ENCODE measurements at regions not wholly inside any gene's neighbourhood (a gene's known extent, or its start where the extent isn't known, plus 50 kb on each side); places are given as distances from the start of the nearest gene placed in this dataset.

DNA sequence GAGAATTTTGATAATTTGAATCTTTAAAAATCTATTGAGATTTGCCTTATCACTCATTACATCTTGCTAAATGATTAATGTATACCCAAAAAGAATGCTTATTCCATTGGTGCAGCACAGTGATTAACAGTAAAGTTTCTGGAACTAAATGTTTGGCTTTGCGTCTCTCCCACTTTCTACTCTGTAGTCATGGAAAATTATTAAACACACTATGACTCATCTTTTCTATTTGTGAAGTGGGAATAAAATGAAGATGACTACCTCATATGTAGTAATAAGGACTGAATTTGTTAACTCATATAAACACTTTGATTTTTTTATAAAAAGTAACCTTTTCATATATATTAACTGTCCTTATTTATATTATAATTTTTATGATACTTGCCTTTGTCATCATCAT lies 118.1 kb downstream of the RERGL start:
- H3K4me2 ChIP-seq (ENCODE audit: insufficient read depth in 1 of 2, low read depth in 2 of 2, low read length in 2 of 2): no peak overlapping the region
- H3K27ac ChIP-seq (ENCODE audit: low read depth, low read length): no peak overlapping the region
- no peak overlapping the region for H2AK5ac ChIP-seq (ENCODE audit: low read depth, low read length)
- no peak overlapping the region for H3K9ac ChIP-seq (replicated peaks in 1 of 4; ENCODE audit: extremely low read depth in 1 of 4, low read depth in 3 of 4, low read length in 3 of 4)
- H2BK120ac ChIP-seq (replicated peaks; ENCODE audit: low read depth, low read length): no peak overlapping the region
- H2BK5ac ChIP-seq (ENCODE audit: low read depth, low read length): no peak overlapping the region
- H2BK12ac ChIP-seq (ENCODE audit: low read depth, low read length): no peak overlapping the region
- WGBS, 2 experiments (ENCODE audit: extremely low coverage in 1 of 2, insufficient coverage in 1 of 2, insufficient read length in 1 of 2, insufficient replicate concordance in 2 of 2, low coverage in 1 of 2, low lambda C conversion rate in 2 of 2, missing lambda C conversion rate in 1 of 2): 90% methylated on average over 1 of the region's 1 CpG; no CpG with 5 or more reads in 1 of the 2 experiments
- H3K9me3 ChIP-seq (ENCODE audit: insufficient read depth in 2 of 2, low read depth in 1 of 2, low read length in 1 of 2): no peaks in the 10 kb centered on the region
- no peak overlapping the region for H3K14ac ChIP-seq (ENCODE audit: insufficient read length)
- POLR2A ChIA-PET (ENCODE audit: partially characterized antibody): no interaction called here
- no peak overlapping the region for H4K8ac ChIP-seq (ENCODE audit: extremely low read depth, insufficient read depth, low read length)
- H2BK15ac ChIP-seq (ENCODE audit: low read length): no peak overlapping the region
- no peaks in the 10 kb centered on the region for H3K4me1 ChIP-seq (replicated peaks in 1 of 4; ENCODE audit: control insufficient read depth in 3 of 4, insufficient read depth in 4 of 4, low read length in 3 of 4)
- no peak for DNase-seq (ENCODE audit: low read depth in 1 of 2, low spot score in 2 of 2)
- H3K4me3 ChIP-seq (ENCODE audit: extremely low read depth in 1 of 4, insufficient read depth in 2 of 4, low read depth in 3 of 4, low read length in 4 of 4): no peak overlapping the region
- H3K23me2 ChIP-seq (ENCODE audit: low read depth, low read length): no peaks in the 10 kb centered on the region
- no peak overlapping the region for H2AFZ ChIP-seq (ENCODE audit: low read length)
- H2BK20ac ChIP-seq (ENCODE audit: low read length): no peak overlapping the region
- H4K91ac ChIP-seq (replicated peaks; ENCODE audit: insufficient read length, low read length): no peak overlapping the region
- H3K56ac ChIP-seq (replicated peaks; ENCODE audit: insufficient read length, low read depth, low read length): no peak overlapping the region
- no peaks in the 10 kb centered on the region for H3K79me1 ChIP-seq (ENCODE audit: low read depth, low read length)
- FAIRE-seq: no peak
- H3K79me2 ChIP-seq (ENCODE audit: control insufficient read depth in 1 of 2, insufficient read depth in 2 of 2, low read length in 2 of 2): no peaks in the 10 kb centered on the region
- no peaks in the 10 kb centered on the region for H4K20me1 ChIP-seq (replicated peaks in 1 of 2; ENCODE audit: control insufficient read depth in 1 of 2, insufficient read depth in 2 of 2, low read length in 2 of 2)
- no peak overlapping the region for H3K23ac ChIP-seq (ENCODE audit: insufficient read length)
- no peak overlapping the region for H4K5ac ChIP-seq (ENCODE audit: insufficient read length, low read depth, low read length)
- no peak overlapping the region for H3K4ac ChIP-seq (replicated peaks; ENCODE audit: insufficient read length, low read depth, low read length)
- no peaks in the 10 kb centered on the region for H3K27me3 ChIP-seq (replicated peaks in 1 of 4; ENCODE audit: control insufficient read depth in 3 of 4, extremely low read depth in 1 of 4, insufficient read depth in 3 of 4, low read length in 3 of 4)
- H3K18ac ChIP-seq (ENCODE audit: extremely low read depth, low read length): no peak overlapping the region
- no peaks in the 10 kb centered on the region for H3K36me3 ChIP-seq (ENCODE audit: control insufficient read depth in 2 of 4, insufficient read depth in 4 of 4, low read length in 3 of 4)
- CTCF ChIA-PET (ENCODE audit: partially characterized antibody): interaction anchor here (0.8 kb wide), 1 partner anchor 319 kb away, joined by 3 read pairs; no protein-coding TSS in a partner anchor
- no peak for TF ChIP-seq TBP (IDR thresholded peaks at IDR 0.05; ENCODE audit: low read depth, low read length)
- TF ChIP-seq RNF2 (IDR thresholded peaks at IDR 0.05; ENCODE audit: borderline replicate concordance, low read depth, low read length, missing control alignments, poor library complexity, severe bottlenecking): no peak
- no peak for TF ChIP-seq RBBP5 (IDR thresholded peaks at IDR 0.05; ENCODE audit: borderline replicate concordance, low read depth, low read length)
- no peak for TF ChIP-seq NANOG (IDR thresholded peaks at IDR 0.05; ENCODE audit: insufficient read depth, low read depth, low read length, poor library complexity, severe bottlenecking)
- no peak for TF ChIP-seq MAFK (IDR thresholded peaks at IDR 0.05; ENCODE audit: low read depth, low read length)
- TF ChIP-seq RAD21 (IDR thresholded peaks at IDR 0.05 in 1 of 2, conservative IDR thresholded peaks at IDR 0.05 in 1 of 2; ENCODE audit: low read depth in 2 of 2, low read length in 2 of 2): no peak
- TF ChIP-seq HDAC2 (IDR thresholded peaks at IDR 0.05; ENCODE audit: borderline replicate concordance in 1 of 2, low read depth in 2 of 2, low read length in 2 of 2): no peak
- TF ChIP-seq TCF12 (IDR thresholded peaks at IDR 0.05; ENCODE audit: low read depth, low read length): no peak
- no peak for TF ChIP-seq GTF2F1 (IDR thresholded peaks at IDR 0.05; ENCODE audit: borderline replicate concordance, low read depth, low read length)
- no peak for TF ChIP-seq CBX5 (IDR thresholded peaks at IDR 0.05; ENCODE audit: low read depth, low read length)
- TF ChIP-seq BRCA1 (IDR thresholded peaks at IDR 0.05; ENCODE audit: low read depth, low read length): no peak
- no peak for TF ChIP-seq EGR1 (IDR thresholded peaks at IDR 0.05; ENCODE audit: borderline replicate concordance, low read depth, low read length)

Measured in H1 (cell line).